GM18858 (cell line): ENCODE measurements at regions not wholly inside any gene's neighbourhood (a gene's known extent, or its start where the extent isn't known, plus 50 kb on each side); places are given as distances from the start of the nearest gene placed in this dataset.
"Not testable (repeated sequence)": the region's sequence is repeated elsewhere in the genome, so short reads cannot be mapped to it uniquely, and the experiment has no call there.

Experiments
- ATAC-seq: cut with Tn5 transposase; IDR thresholded peaks from one replicate; pipeline ENCODE4 v1.9.1; 2021; ENCODE audit not compliant: unreplicated experiment

GRCh38 chr11:41519696-41520095 lies 60.2 kb upstream of the LRRC4C start:
- ATAC-seq: no peak

GRCh38 chr11:41522391-41522790 lies 62.9 kb upstream of the LRRC4C start:
- ATAC-seq: no peak

- no peak for ATAC-seq
Measured at GRCh38 chr11:41522899-41523672, 63.6 kb upstream of the LRRC4C start.

- no peak for ATAC-seq
Measured at GRCh38 chr11:41527530-41527929, 68.1 kb upstream of the LRRC4C start.

GRCh38 chr11:41532413-41532812 lies 73.0 kb upstream of the LRRC4C start:
- no peak for ATAC-seq

- ATAC-seq: no peak
Measured at GRCh38 chr11:41533761-41534160, 74.3 kb upstream of the LRRC4C start.

GRCh38 chr11:41534391-41534790 lies 74.9 kb upstream of the LRRC4C start:
- ATAC-seq: no peak

GRCh38 chr11:41534861-41535260 lies 75.4 kb upstream of the LRRC4C start:
- ATAC-seq: no peak

- ATAC-seq: no peak
Measured at GRCh38 chr11:41536021-41536568, 76.6 kb upstream of the LRRC4C start.

- ATAC-seq: not testable (repeated sequence)
Measured at GRCh38 chr11:41544902-41545301, 85.5 kb upstream of the LRRC4C start.

GRCh38 chr11:41578421-41579051 lies 119.1 kb upstream of the LRRC4C start:
- ATAC-seq: no peak

- no peak for ATAC-seq
Measured at GRCh38 chr11:41579546-41579945, 120.1 kb upstream of the LRRC4C start.

- ATAC-seq: no peak
Measured at GRCh38 chr11:41609511-41609910, 150.1 kb upstream of the LRRC4C start.

- ATAC-seq: no peak
Measured at GRCh38 chr11:41612415-41612814, 153.0 kb upstream of the LRRC4C start.

GRCh38 chr11:41613326-41613725 lies 153.9 kb upstream of the LRRC4C start:
- ATAC-seq: no peak

- no peak for ATAC-seq
Measured at GRCh38 chr11:41622707-41623359, 163.4 kb upstream of the LRRC4C start.

GRCh38 chr11:41659985-41660384 lies 200.5 kb upstream of the LRRC4C start:
- no peak for ATAC-seq

- no peak for ATAC-seq
Measured at GRCh38 chr11:41660585-41660984, 201.1 kb upstream of the LRRC4C start.

- no peak for ATAC-seq
Measured at GRCh38 chr11:41665441-41666360, 206.2 kb upstream of the LRRC4C start.

GRCh38 chr11:41666951-41667653 lies 207.7 kb upstream of the LRRC4C start:
- ATAC-seq: no peak
